ENCODE measurements at regions not wholly inside any gene's neighbourhood (a gene's known extent, or its start where the extent isn't known, plus 50 kb on each side); places are given as distances from the start of the nearest gene placed in this dataset.
"Not testable (repeated sequence)": the region's sequence is repeated elsewhere in the genome, so short reads cannot be mapped to it uniquely, and the experiment has no call there.

- DNase-seq = no peak
Observed at GRCh38 chr13:33561627-33562026, 256.3 kb upstream of the RFC3 start.

GRCh38 chr13:33571618-33572017 lies 246.3 kb upstream of the RFC3 start:
- no peak for DNase-seq

GRCh38 chr13:33572322-33572721 lies 245.6 kb upstream of the RFC3 start:
- DNase-seq = not testable (repeated sequence)

GRCh38 chr13:33575378-33575777 lies 242.6 kb upstream of the RFC3 start:
- DNase-seq = no peak

GRCh38 chr13:33577007-33577406 lies 240.9 kb upstream of the RFC3 start:
- DNase-seq = no peak

- no peak for DNase-seq
Observed at GRCh38 chr13:33578786-33579185, 239.2 kb upstream of the RFC3 start.

- no peak for DNase-seq
Observed at GRCh38 chr13:33582121-33582520, 235.8 kb upstream of the RFC3 start.

- no peak for DNase-seq
Observed at GRCh38 chr13:33583398-33583797, 234.6 kb upstream of the RFC3 start.

GRCh38 chr13:33590936-33591335 lies 227.0 kb upstream of the RFC3 start:
- no peak for DNase-seq

GRCh38 chr13:33606692-33607091 lies 211.3 kb upstream of the RFC3 start:
- DNase-seq = no peak

- peak; percentile 73 to 78 for DNase-seq
Observed at GRCh38 chr13:33610438-33611120, 207.4 kb upstream of the RFC3 start.

- DNase-seq = no peak
Observed at GRCh38 chr13:33611121-33611805, 206.7 kb upstream of the RFC3 start.

GRCh38 chr13:33612641-33613638 lies 205.0 kb upstream of the RFC3 start:
- peak in 1 of 2 experiments; percentile 31 for DNase-seq

GRCh38 chr13:33615436-33615835 lies 202.5 kb upstream of the RFC3 start:
- DNase-seq = no peak

GRCh38 chr13:33616130-33616529 lies 201.8 kb upstream of the RFC3 start:
- no peak for DNase-seq

GRCh38 chr13:33617055-33617454 lies 200.9 kb upstream of the RFC3 start:
- no peak for DNase-seq

- DNase-seq = no peak
Observed at GRCh38 chr13:33624253-33624652, 193.7 kb upstream of the RFC3 start.

GRCh38 chr13:33624740-33625139 lies 193.2 kb upstream of the RFC3 start:
- no peak for DNase-seq

- DNase-seq = no peak
Observed at GRCh38 chr13:33626407-33626806, 191.5 kb upstream of the RFC3 start.

- DNase-seq = no peak
Observed at GRCh38 chr13:33628662-33629061, 189.3 kb upstream of the RFC3 start.

GRCh38 chr13:33629605-33630360 lies 188.2 kb upstream of the RFC3 start:
- DNase-seq = no peak

- no peak for DNase-seq
Observed at GRCh38 chr13:33633701-33634545, 184.0 kb upstream of the RFC3 start.

All from activated CD4-positive, alpha-beta T cell treated with anti-CD3 and anti-CD28 coated beads, Interleukin-2, amount 50 U/mL, for 48 hours (primary cell).